ENCODE measurements at regions not wholly inside any gene's neighbourhood (a gene's known extent, or its start where the extent isn't known, plus 50 kb on each side); places are given as distances from the start of the nearest gene placed in this dataset.

DNA sequence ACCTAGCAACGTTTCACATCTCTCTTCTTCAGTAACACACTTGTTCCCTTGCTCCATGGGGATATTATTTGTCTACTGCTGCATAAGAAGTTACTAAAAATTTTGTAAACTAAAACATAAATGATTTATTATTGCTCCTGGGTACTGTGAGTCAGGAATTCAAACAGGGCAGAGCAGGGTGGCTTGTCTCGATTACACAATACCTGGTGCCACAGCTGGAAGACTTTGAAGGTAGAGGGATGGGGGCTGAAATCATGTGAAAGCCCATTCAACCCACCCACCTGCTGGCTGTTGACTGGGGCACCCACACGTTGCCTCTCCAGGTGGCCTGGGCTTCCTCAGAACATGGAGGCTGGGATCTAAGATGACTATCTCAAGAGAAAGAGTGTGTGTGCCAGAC lies 213.2 kb downstream of the ESM1 start:
- no peak for DNase-seq (ENCODE audit: low read depth)

DNA sequence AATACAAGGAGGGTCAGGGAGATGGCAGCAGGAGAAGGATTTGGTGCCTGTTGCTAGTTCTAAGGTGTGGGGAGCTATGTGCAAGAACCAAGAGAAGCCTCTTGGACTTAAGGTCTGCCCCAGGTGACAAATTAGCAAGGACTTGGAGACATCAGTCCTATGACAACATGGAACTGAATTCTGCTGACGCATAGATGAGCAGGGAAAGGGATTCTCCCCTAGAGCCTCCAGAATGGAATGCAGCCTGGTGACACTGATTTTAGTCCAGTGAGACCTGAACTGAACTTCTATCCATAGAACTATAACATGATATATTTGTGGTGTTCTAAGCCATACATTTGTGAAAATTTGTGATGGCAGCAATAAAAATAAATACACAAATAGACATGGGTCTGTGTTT lies 215.6 kb downstream of the ESM1 start:
- no peak for DNase-seq (ENCODE audit: low read depth)

GRCh38 chr5:54769072-54769471 lies 216.3 kb downstream of the ESM1 start:
- DNase-seq (ENCODE audit: low read depth) = no peak

- DNase-seq (ENCODE audit: low read depth) = no peak
These were observed 218.6 kb downstream of the ESM1 start for GRCh38 chr5:54766748-54767147.

DNA sequence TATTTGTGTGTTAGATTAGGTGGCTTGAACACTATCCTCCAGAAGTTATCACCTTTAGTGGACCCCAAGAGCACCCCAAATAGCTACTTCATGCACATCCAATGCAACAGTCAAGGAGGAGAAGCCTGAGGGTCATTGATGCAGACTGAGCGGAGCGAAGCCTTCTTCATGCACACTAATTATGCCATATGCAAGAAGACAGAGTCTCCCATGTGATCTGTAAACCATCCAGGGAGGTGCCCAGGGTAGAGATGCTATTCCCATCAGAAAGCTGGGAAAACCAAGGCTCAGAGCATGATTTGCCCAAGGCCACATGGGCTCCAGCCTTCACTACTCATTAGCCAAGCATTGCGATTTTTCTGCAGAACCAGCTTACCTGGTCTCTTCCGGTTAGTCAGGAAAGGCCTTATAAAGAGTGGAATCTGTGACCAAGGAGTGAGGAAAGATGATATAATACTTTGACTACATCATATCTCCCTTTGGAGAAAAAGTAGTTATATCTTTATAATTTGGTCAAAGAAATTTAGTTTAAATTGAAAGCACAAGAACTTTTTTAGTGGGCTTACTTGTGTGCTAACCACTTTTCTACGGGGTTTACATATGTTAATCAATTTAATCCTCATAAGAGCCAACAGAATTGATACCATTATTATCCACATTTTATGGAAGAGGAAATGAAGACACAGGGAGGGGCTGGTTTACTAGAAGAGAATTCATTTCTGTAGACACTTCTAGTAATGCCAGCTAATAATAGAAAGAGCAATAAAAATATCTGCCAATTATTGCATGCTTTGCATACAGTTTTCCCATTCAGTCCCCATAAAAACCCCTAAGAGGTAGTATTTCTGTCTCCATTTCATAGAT lies 220.0 kb downstream of the ESM1 start:
- no peak for DNase-seq (ENCODE audit: low read depth)

DNA sequence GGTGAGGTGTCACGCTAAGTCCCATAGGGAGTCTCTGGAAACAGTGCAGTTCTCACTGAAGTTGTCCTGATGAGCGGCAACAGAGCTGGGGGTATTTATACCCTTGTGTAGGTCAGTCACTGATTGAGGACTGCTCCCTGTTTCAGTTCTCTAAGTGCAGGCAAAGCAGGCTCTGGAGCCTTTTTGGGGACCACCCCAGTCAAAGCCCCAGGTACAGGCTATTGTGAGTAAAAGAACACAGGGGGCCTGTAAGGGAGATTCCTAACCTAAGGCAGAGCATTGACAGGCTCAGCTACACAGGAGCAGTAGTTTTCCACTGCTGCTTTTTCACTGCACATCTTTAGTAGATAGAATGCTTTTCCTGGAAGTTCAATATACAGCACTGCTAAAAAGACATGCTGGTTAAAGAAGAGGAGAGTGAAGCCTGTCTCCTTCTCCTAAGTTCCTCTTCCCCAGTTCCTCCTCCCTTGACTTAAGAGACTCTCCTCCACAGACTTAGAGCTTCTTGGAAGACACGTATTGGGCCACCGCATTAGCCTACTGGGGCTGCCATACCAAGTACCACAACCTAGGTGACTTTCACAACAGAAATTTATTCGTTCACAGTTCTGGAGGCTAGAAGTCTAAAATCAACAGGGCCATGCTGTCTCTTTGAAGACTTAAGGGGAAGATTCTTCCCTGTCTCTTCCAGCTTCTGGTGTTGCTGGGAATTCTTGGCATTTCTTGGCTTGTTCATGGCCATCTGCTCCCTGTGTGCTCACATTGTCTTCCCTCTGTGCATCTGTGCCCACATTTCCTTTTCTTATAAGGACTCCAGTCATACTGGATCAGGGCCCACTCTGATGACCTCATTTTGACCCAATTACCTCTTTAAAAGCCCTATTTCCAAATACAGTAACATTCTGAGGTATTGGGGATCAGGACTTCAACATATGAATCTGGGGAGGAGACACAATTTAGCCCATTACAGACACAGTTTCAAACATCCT lies 221.0 kb downstream of the ESM1 start:
- DNase-seq (ENCODE audit: low read depth) = no peak

DNA sequence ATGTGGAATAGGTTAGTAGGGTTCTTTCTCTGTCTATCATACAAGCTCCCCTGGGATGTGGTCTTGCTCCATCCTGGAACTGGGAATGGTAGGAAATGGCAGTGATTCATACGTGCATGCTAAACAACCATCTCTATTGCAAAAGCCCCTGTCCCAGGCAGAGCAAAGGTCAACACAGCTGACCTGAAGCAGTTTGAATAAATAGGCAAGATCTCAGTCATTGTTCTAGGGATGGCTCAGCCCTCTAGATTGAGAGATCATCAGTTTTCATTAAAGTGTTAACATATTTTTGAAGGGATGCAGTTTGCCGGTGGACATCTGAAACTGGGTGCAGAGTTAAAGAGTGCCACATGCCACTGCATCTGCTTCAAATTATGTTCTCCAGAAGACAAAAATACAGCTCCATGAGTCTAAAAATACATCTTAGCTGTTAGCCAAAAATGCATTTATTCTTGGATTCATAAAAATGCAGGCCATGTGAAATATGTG lies 224.1 kb downstream of the ESM1 start:
- DNase-seq (ENCODE audit: low read depth) = no peak

GRCh38 chr5:54760182-54760935 lies 225.0 kb downstream of the ESM1 start:
- no peak for DNase-seq (ENCODE audit: low read depth)

DNA sequence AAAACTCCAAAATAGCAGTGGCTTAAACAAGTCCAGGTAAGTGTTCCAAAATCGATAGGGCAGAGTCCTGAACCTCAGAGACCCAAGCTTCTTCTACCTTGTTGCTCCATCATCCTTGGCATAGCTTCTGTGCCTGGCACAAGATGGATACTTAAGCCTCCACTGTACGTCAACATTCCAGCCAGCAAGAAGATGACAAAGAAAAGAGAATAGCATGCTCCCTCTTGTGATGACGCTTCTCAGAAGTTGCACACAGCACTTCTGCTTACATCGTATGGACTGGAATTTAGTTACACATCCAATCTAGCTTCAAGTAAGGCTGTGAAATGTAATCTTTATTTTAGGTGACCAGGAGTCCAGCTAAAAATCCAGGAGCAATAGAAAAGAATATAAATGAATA lies 227.4 kb downstream of the ESM1 start:
- no peak for DNase-seq (ENCODE audit: low read depth)

DNA sequence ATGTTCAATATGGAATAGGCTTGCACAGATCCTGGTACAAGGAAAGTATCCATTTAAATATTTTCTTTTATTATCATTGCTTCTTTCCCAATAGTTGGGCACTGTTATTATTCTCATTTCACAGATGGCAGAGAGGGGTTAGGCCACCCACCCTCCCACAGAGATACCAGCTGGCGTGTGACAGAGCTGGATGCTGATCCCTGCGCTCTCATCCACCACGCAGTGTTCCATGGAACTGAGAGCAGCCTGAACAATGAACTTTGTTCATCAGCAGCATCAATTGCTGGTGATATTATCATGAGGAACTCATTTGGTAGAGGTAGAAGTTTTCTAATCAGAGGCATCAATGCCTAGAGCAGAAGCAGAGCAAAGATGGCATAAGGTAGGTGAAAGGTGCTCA lies 227.9 kb downstream of the ESM1 start:
- no peak for DNase-seq (ENCODE audit: low read depth)

GRCh38 chr5:54756796-54757402 lies 228.5 kb downstream of the ESM1 start:
- no peak for DNase-seq (ENCODE audit: low read depth)

DNA sequence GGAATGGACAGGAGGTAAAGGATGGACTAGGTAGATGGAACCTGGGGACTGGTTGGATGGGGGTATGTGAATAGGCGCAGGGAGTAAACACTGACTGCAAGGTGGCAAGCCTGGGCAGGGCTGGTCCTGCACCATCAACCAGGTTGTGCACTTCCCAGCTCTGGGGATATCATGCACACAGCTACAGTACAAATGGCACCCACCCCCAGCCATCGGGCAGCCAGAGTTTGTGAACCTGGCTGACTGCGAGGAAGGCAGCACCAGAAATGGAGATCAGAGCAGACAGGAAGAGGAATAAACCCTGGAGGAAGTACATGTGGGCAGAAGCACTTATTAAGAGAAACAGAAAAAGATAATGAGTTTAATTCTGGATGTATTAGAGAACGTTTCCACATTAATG lies 229.1 kb downstream of the ESM1 start:
- DNase-seq (ENCODE audit: low read depth) = no peak

DNA sequence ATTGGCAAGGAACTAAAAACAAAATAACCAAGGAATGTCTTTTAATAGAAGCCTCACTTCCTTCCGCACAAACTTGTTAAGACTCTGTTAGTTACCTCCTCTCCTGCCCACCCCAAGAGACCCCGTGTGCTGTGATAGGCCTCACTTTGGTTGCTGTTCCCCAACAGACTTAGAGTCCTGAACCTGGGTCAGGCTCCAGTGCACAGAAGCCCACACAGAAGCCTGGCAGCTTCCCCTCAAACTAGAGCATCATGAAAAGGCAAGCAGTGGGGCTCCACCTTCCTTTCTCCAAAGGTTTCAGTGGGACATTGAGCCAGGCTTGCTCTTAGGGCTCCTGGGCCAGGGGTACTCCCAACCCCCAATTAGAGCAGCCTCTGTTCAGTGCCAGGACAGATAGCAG lies 230.5 kb downstream of the ESM1 start:
- no peak for DNase-seq (ENCODE audit: low read depth)

DNA sequence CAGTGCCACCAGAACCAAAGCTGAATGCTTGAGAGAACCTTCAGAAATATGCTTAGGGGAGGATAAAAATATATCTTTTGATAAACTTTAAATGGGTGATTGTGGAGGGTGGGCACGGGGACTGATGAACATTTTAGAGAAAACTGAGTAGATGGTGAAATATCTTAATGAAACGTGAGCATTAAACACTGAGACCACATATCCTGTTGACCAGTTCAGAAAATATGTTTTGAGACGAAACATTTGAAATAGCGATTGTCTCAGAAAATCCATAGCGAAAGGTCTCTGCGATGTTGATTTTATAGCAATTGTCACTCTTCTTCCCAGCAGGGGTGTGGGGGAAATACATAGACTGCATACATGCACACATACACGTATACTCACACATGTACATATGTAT lies 231.0 kb downstream of the ESM1 start:
- DNase-seq (ENCODE audit: low read depth) = no peak

DNA sequence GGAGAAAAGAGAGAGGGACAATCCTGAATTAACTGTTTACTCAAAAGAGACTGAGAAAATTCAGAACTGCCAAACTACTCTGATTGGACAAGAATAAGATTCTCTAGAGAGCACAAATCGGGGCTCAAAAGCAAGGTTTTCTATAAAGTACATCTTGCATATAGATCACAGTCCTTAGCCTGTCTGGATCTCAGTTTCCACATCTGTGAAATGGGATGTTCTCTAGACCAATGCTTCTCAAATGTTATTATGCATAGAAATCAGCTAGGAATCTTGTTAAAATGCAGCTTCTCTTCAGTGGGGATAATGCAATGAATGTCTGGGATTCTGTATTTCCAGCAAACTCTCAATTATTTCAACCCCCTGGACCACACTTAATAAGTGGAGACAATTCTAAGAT lies 231.6 kb downstream of the ESM1 start:
- no peak for DNase-seq (ENCODE audit: low read depth)

GRCh38 chr5:54753034-54753433 lies 232.4 kb downstream of the ESM1 start:
- DNase-seq (ENCODE audit: low read depth) = no peak

GRCh38 chr5:54748527-54748926 lies 231.0 kb downstream of the SNX18 start:
- DNase-seq (ENCODE audit: low read depth) = no peak

GRCh38 chr5:54746777-54747398 lies 229.3 kb downstream of the SNX18 start:
- DNase-seq (ENCODE audit: low read depth) = no peak

- no peak for DNase-seq (ENCODE audit: low read depth)
These were observed 228.8 kb downstream of the SNX18 start for GRCh38 chr5:54746346-54746745.

DNA sequence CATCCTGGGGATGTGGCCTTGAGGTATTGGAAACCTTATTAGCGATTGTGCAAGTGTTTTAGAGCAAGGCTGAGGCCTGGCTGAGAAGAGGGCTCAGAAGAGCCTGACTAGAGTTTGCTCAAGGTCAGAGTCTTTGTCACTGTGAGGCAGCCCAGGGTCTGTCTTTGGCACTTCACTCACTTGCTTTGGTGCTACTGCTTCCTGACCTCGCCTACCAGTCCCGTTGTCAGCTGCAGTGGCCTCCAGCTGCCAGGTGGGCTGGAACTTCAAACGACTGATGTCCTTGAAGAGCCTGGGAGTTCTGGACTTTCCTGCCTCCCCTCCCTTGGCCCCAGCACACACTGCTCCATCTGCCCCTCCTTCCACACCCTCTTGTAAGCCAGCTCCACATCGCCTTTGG lies 228.0 kb downstream of the SNX18 start:
- DNase-seq (ENCODE audit: low read depth) = no peak

All from T follicular helper cell (primary cell).